Urothelium cell line (cell line): ENCODE measurements at regions not wholly inside any gene's neighbourhood (a gene's known extent, or its start where the extent isn't known, plus 50 kb on each side); places are given as distances from the start of the nearest gene placed in this dataset.

Experiments used
- DNase-seq: peaks from one replicate; pipeline ENCODE4 v3.0.0; 2011; ENCODE audit warnings: low spot score, mixed read lengths
- FAIRE-seq: peaks from 2 replicates; lab custom pipeline; 2011; peaks lifted over from hg19 to GRCh38; lab: Jason Lieb, UNC

GRCh38 chr17:70624211-70624610, 454.9 kb downstream of the KCNJ2 start:
- no peak for FAIRE-seq
- no peak for DNase-seq

GRCh38 chr17:70629902-70630301, 460.6 kb downstream of the KCNJ2 start:
- FAIRE-seq (no peak), DNase-seq (peak; percentile 33)

GRCh38 chr17:70636517-70637133, 467.3 kb downstream of the KCNJ2 start:
- FAIRE-seq (peak; percentile 13), DNase-seq (peak; percentile 44)

- no peak for DNase-seq
- FAIRE-seq: no peak
Measured at GRCh38 chr17:70642059-70642458, 472.7 kb downstream of the KCNJ2 start.

- FAIRE-seq (no peak), DNase-seq (no peak)
Measured at GRCh38 chr17:70644096-70644495, 474.8 kb downstream of the KCNJ2 start.

GRCh38 chr17:70646673-70647072, 477.3 kb downstream of the KCNJ2 start:
- DNase-seq: no peak
- peak; percentile 46 for FAIRE-seq

GRCh38 chr17:70648166-70648565, 478.8 kb downstream of the KCNJ2 start:
- FAIRE-seq (no peak), DNase-seq (no peak)

GRCh38 chr17:70653850-70654249, 484.5 kb downstream of the KCNJ2 start:
- DNase-seq (no peak), FAIRE-seq (no peak)

- DNase-seq (no peak), FAIRE-seq (no peak)
Measured at GRCh38 chr17:70654706-70655105, 485.4 kb downstream of the KCNJ2 start.

- FAIRE-seq: no peak
- DNase-seq: no peak
Measured at GRCh38 chr17:70655176-70655958, 486.0 kb downstream of the KCNJ2 start.

- DNase-seq (no peak), FAIRE-seq (no peak)
Measured at GRCh38 chr17:70658317-70658716, 489.0 kb downstream of the KCNJ2 start.

GRCh38 chr17:70658840-70659239, 489.5 kb downstream of the KCNJ2 start:
- FAIRE-seq (no peak), DNase-seq (no peak)

- FAIRE-seq: peak; percentile 83
- no peak for DNase-seq
Measured at GRCh38 chr17:70661342-70662222, 492.2 kb downstream of the KCNJ2 start.

GRCh38 chr17:70668276-70668937, 499.1 kb downstream of the KCNJ2 start:
- peak; percentile 82 for FAIRE-seq

GRCh38 chr17:70668938-70669778, 499.8 kb downstream of the KCNJ2 start:
- FAIRE-seq: peak; percentile 87
- DNase-seq: no peak

More at GRCh38 chr17:70668276-70668937, 499.1 kb downstream of the KCNJ2 start:
- DNase-seq: no peak

GRCh38 chr17:70674061-70674460, 504.7 kb downstream of the KCNJ2 start:
- no peak for FAIRE-seq
- no peak for DNase-seq

- no peak for FAIRE-seq
Measured at GRCh38 chr17:70675070-70675590, 505.8 kb downstream of the KCNJ2 start.

GRCh38 chr17:70677783-70678647, 508.7 kb downstream of the KCNJ2 start:
- DNase-seq (no peak), FAIRE-seq (peak; percentile 20)

More at GRCh38 chr17:70675070-70675590, 505.8 kb downstream of the KCNJ2 start:
- no peak for DNase-seq

GRCh38 chr17:70678889-70679288, 509.6 kb downstream of the KCNJ2 start:
- DNase-seq (no peak), FAIRE-seq (no peak)
